HepG2 (cell line): ENCODE measurements at regions not wholly inside any gene's neighbourhood (a gene's known extent, or its start where the extent isn't known, plus 50 kb on each side); places are given as distances from the start of the nearest gene placed in this dataset.

ENCODE experiments used
- ATAC-seq: fragments of 200-7000 bp; cut with Tn5 transposase; 3 replicates; pipeline ENCODE4 v1.9.1; 2020; ENCODE audit warnings: mild to moderate bottlenecking, moderate library complexity
- BruUV-seq: library from RNA; stranded (reverse); fragments of 400-500 nt; replicated peaks from 2 replicates; lab custom pipeline; 2021; lab: Mats Ljungman, UMichigan
- CTCF ChIA-PET: fragments of 300-600 bp; formaldehyde crosslinking; extraction: SDS; loops from one replicate; lab custom pipeline; 2021; ENCODE audit warnings: low total read pairs, inconsistent platforms, low intra/inter-chr PET ratio; lab: Yijun Ruan, JAX
- POLR2A ChIA-PET: fragments of 350-600 bp; sonication (Branson Sonifier 250); formaldehyde crosslinking; loops from one replicate; lab custom pipeline; 2020; ENCODE audit warnings: antibody characterized with exemption, inconsistent platforms; lab: Yijun Ruan, JAX
- DNase-seq: peaks from one replicate; pipeline ENCODE4 v3.0.0-alpha.2; 2015; ENCODE audit warnings: low spot score
- FAIRE-seq: peaks from 3 replicates; lab custom pipeline; 2011; peaks lifted over from hg19 to GRCh38; lab: Jason Lieb, UNC
- H2AFZ ChIP-seq: one replicate; pipeline ENCODE4 v1.6.1; 2011; ENCODE audit warnings: low read length, inconsistent platforms
- H3K27ac ChIP-seq: fragments of 300-600 bp; 3 replicates; pipeline ENCODE4 v1.8.0; 2011; ENCODE audit warnings: mixed run types, mild to moderate bottlenecking, mixed read lengths, low read length, inconsistent platforms; ENCODE audit not compliant: insufficient read depth; ENCODE audit errors: extremely low read length
- H3K27me3 ChIP-seq, 2 experiments: fragments of 200-600 bp in 1 of 2; 2 replicates in 1 of 2; 3 replicates in 1 of 2; pipeline versions ENCODE4 v1.6.0 to v1.8.0; 2011; ENCODE audit warnings: low read length in 2 of 2, mild to moderate bottlenecking in 2 of 2, moderate library complexity in 2 of 2, inconsistent platforms in 1 of 2; ENCODE audit not compliant: insufficient read depth in 2 of 2, control insufficient read depth in 1 of 2
- H3K36me3 ChIP-seq, 2 experiments: fragments of 200-600 bp in 1 of 2; replicated peaks in 1 of 2; 2 replicates in 1 of 2; 3 replicates in 1 of 2; pipeline versions ENCODE4 v1.5.1 to v1.8.0; 2011; ENCODE audit warnings: low read length in 2 of 2, inconsistent platforms in 1 of 2; ENCODE audit not compliant: insufficient read depth in 2 of 2, control insufficient read depth in 1 of 2
- H3K4me1 ChIP-seq: 2 replicates; pipeline ENCODE4 v1.5.1; 2012; ENCODE audit warnings: low read length, inconsistent platforms; ENCODE audit not compliant: insufficient read depth
- H3K4me2 ChIP-seq: 2 replicates; pipeline ENCODE4 v1.6.0; 2011; ENCODE audit warnings: low read depth, low read length, inconsistent platforms
- H3K4me3 ChIP-seq, 3 experiments: fragments of 200-600 bp in 1 of 3; sonication (generic), shearing (Covaris generic) in 1 of 3; replicated peaks in 1 of 3; 2 replicates each; pipeline ENCODE4 v1.5.1; 2011 to 2016; ENCODE audit warnings: low read length in 3 of 3, inconsistent platforms in 2 of 3, low read depth in 2 of 3, mild to moderate bottlenecking in 2 of 3, control low read depth in 1 of 3, mixed read lengths in 1 of 3; ENCODE audit not compliant: insufficient read depth in 1 of 3
- H3K79me2 ChIP-seq: one replicate; pipeline ENCODE4 v1.6.1; 2011; ENCODE audit warnings: low read length, inconsistent platforms; ENCODE audit not compliant: insufficient read depth
- H3K9ac ChIP-seq: 2 replicates; pipeline ENCODE4 v1.6.0; 2011; ENCODE audit warnings: mild to moderate bottlenecking, low read depth, low read length, inconsistent platforms; ENCODE audit not compliant: insufficient read depth
- H3K9me3 ChIP-seq: 2 replicates; pipeline ENCODE4 v1.5.1; 2012; ENCODE audit warnings: mild to moderate bottlenecking, low read length
- H4K20me1 ChIP-seq: 2 replicates; pipeline ENCODE4 v1.6.0; 2011; ENCODE audit warnings: inconsistent platforms, mild to moderate bottlenecking, low read length, moderate library complexity; ENCODE audit not compliant: insufficient read depth
- AKAP8 ChIP-seq: sonication (generic); formaldehyde crosslinking; IDR thresholded peaks from 2 replicates; pipeline ENCODE4 v1.5.1; 2020; ENCODE audit warnings: mild to moderate bottlenecking, missing genetic modification reagents
- ATF3 ChIP-seq: sonication (generic); formaldehyde crosslinking; IDR thresholded peaks from 2 replicates; pipeline ENCODE4 v1.4.0; 2020; ENCODE audit warnings: missing genetic modification reagents
- FOXM1 ChIP-seq: sonication (generic); formaldehyde crosslinking; IDR thresholded peaks from 2 replicates; pipeline ENCODE4 v1.5.0; 2020; ENCODE audit warnings: missing genetic modification reagents
- HHEX ChIP-seq: IDR thresholded peaks from 2 replicates; pipeline ENCODE4 v1.6.1; 2016; ENCODE audit warnings: control low read depth
- HMGA1 ChIP-seq: sonication (generic); formaldehyde crosslinking; conservative IDR thresholded peaks from 2 replicates; pipeline ENCODE4 v1.4.0; 2020; ENCODE audit warnings: missing genetic modification reagents
- HNRNPK ChIP-seq: fragments of 200-400 bp; formaldehyde crosslinking; IDR thresholded peaks from 2 replicates; pipeline ENCODE4 v1.6.1; 2018; ENCODE audit warnings: low read length, low read depth, moderate library complexity, mild to moderate bottlenecking; ENCODE audit not compliant: poor library complexity, severe bottlenecking
- JARID2 ChIP-seq: sonication (generic); formaldehyde crosslinking; IDR thresholded peaks from 2 replicates; pipeline ENCODE4 v1.8.1; 2023; ENCODE audit warnings: missing genetic modification reagents, inconsistent platforms; ENCODE audit not compliant: insufficient replicate concordance
- NFE2L2 ChIP-seq: fragments of 150-350 bp; IDR thresholded peaks from 2 replicates; pipeline ENCODE4 v1.6.1; 2014; ENCODE audit warnings: low read length
- NFYB ChIP-seq: sonication (generic); formaldehyde crosslinking; IDR thresholded peaks from 2 replicates; pipeline ENCODE4 v1.4.0; 2020; ENCODE audit warnings: missing genetic modification reagents
- PITX1 ChIP-seq: sonication (generic); formaldehyde crosslinking; IDR thresholded peaks from 2 replicates; pipeline ENCODE4 v1.5.1; 2020; ENCODE audit warnings: mild to moderate bottlenecking, missing genetic modification reagents
- POLR2AphosphoS5 ChIP-seq: IDR thresholded peaks from 2 replicates; pipeline ENCODE4 v1.6.1; 2012; ENCODE audit warnings: low read depth, low read length
- PRDM4 ChIP-seq: sonication (generic); formaldehyde crosslinking; IDR thresholded peaks from 2 replicates; pipeline ENCODE4 v1.9.0; 2021; ENCODE audit warnings: missing genetic modification reagents, borderline replicate concordance
- SPEN ChIP-seq: sonication (generic); formaldehyde crosslinking; IDR thresholded peaks from 2 replicates; pipeline ENCODE4 v1.5.1; 2020; ENCODE audit warnings: low read depth, mild to moderate bottlenecking, missing genetic modification reagents
- THAP7 ChIP-seq: sonication (generic); formaldehyde crosslinking; IDR thresholded peaks from 2 replicates; pipeline ENCODE4 v1.8.1; 2023; ENCODE audit warnings: mild to moderate bottlenecking, missing genetic modification reagents
- TMF1 ChIP-seq: sonication (generic); formaldehyde crosslinking; IDR thresholded peaks from 2 replicates; pipeline ENCODE4 v1.8.1; 2022; ENCODE audit warnings: low read depth, missing genetic modification reagents
- ZC3H13 ChIP-seq: sonication (generic); formaldehyde crosslinking; IDR thresholded peaks from 2 replicates; pipeline ENCODE4 v1.8.1; 2023; ENCODE audit warnings: mild to moderate bottlenecking, missing genetic modification reagents, moderate library complexity
- ZNF30 ChIP-seq: sonication (generic); formaldehyde crosslinking; IDR thresholded peaks from 2 replicates; pipeline ENCODE4 v1.5.0; 2020; ENCODE audit warnings: mild to moderate bottlenecking, missing genetic modification reagents
- ZNF577 ChIP-seq: sonication (generic); formaldehyde crosslinking; IDR thresholded peaks from 2 replicates; pipeline ENCODE4 v1.4.0; 2020; ENCODE audit warnings: mild to moderate bottlenecking, low read depth, missing genetic modification reagents, borderline replicate concordance
- ZSCAN20 ChIP-seq: sonication (generic); formaldehyde crosslinking; IDR thresholded peaks from 2 replicates; pipeline ENCODE4 v1.4.0; 2020; ENCODE audit warnings: missing genetic modification reagents, mild to moderate bottlenecking, borderline replicate concordance
- WGBS: methylation state at CpG from one replicate; pipeline ENCODE4 v1.1.6; 2017; ENCODE audit warnings: low lambda C conversion rate; 5-methylcytosine and 5-hydroxymethylcytosine counted together
- in situ Hi-C: cut with HindIII; loops from 2 replicates; pipeline ENCODE4 v1.10.0; 2017; ENCODE audit warnings: low pct_unique_long_range_greater_than_20kb; ENCODE audit not compliant: extremely low pct_ligation_motif_present
- intact Hi-C: fragments of 100-400 bp; cut with micrococcal nuclease; formaldehyde crosslinking; loops from one replicate; pipeline ENCODE4 v1.10.0; 2022; ENCODE audit not compliant: unreplicated experiment

GRCh38 chr1:57632401-57632800, 208.5 kb upstream of the DAB1 start:
- Histone ChIP-seq H3K36me3 (no peaks in the 10 kb centered on the region), H3K9ac (no peak overlapping the region), H3K27me3 (no peaks in the 10 kb centered on the region), H2AFZ (no peak overlapping the region), H3K4me2 (no peak overlapping the region), H3K79me2 (no peaks in the 10 kb centered on the region), H3K4me3 (no peak overlapping the region), H4K20me1 (no peaks in the 10 kb centered on the region), H3K4me1 (no peaks in the 10 kb centered on the region), H3K9me3 (no peaks in the 10 kb centered on the region), H3K27ac (no peak overlapping the region)
- no TSS peak for BruUV-seq
- ChIA-PET POLR2A (no interaction called here), CTCF (no interaction called here)
- no peak for ATAC-seq
- 26% methylated on average over 3 of the region's 3 CpGs for WGBS
- intact Hi-C loops (no loop called here), in situ Hi-C loops (no loop called here)
- no peak for DNase-seq
- no peak for TF ChIP-seq ZC3H13 (CRISPR knock-in tag)
- TF ChIP-seq POLR2AphosphoS5: no peak
- TF ChIP-seq FOXM1 (CRISPR knock-in tag): no peak
- no peak for TF ChIP-seq NFYB (CRISPR knock-in tag)
- TF ChIP-seq ZNF30: no peak
- TF ChIP-seq NFE2L2: no peak
- TF ChIP-seq TMF1 (CRISPR knock-in tag): no peak
- TF ChIP-seq JARID2: no peak
- TF ChIP-seq ATF3 (CRISPR knock-in tag): no peak
- TF ChIP-seq ZNF577 (CRISPR knock-in tag): no peak
- TF ChIP-seq HHEX (CRISPR knock-in tag): no peak
- no peak for TF ChIP-seq THAP7
- no peak for TF ChIP-seq PITX1 (CRISPR knock-in tag)
- TF ChIP-seq HNRNPK: no peak
- no peak for TF ChIP-seq PRDM4 (CRISPR knock-in tag)
- no peak for TF ChIP-seq HMGA1 (CRISPR knock-in tag)
- no peak for TF ChIP-seq SPEN (CRISPR knock-in tag)
- TF ChIP-seq AKAP8 (CRISPR knock-in tag): no peak
- no peak for TF ChIP-seq ZSCAN20 (CRISPR knock-in tag)
- no peak for FAIRE-seq
